IMR-90 (cell line): ENCODE measurements at regions not wholly inside any gene's neighbourhood (a gene's known extent, or its start where the extent isn't known, plus 50 kb on each side); places are given as distances from the start of the nearest gene placed in this dataset.

ENCODE experiments used
- ATAC-seq: fragments of 200-7000 bp; cut with Tn5 transposase; 2 replicates; pipeline ENCODE4 v1.9.1; 2020; ENCODE audit warnings: low read depth, mild to moderate bottlenecking, moderate library complexity
- BruUV-seq: library from RNA; stranded (reverse); fragments of 400-500 nt; replicated peaks from 2 replicates; lab custom pipeline; 2021; lab: Mats Ljungman, UMichigan
- CTCF ChIA-PET: fragments of 300-600 bp; formaldehyde crosslinking; extraction: SDS; loops from one replicate; lab custom pipeline; 2021; ENCODE audit warnings: antibody characterized with exemption; lab: Yijun Ruan, JAX
- POLR2A ChIA-PET: fragments of 300-600 bp; sonication (Branson Sonifier 250); formaldehyde crosslinking; loops from one replicate; lab custom pipeline; 2022; ENCODE audit warnings: antibody characterized with exemption; ENCODE audit not compliant: unreplicated experiment; lab: Charles Lee
- DNase-seq: peaks from one replicate; pipeline ENCODE4 v3.0.0; 2013
- H2AFZ ChIP-seq: replicated peaks from 2 replicates; pipeline ENCODE3; 2013; ENCODE audit warnings: low read length, mild to moderate bottlenecking; ENCODE audit not compliant: poor library complexity
- H2AK5ac ChIP-seq: 2 replicates; pipeline ENCODE4 v1.6.1; 2013; ENCODE audit warnings: low read depth, low read length, inconsistent platforms
- H2AK9ac ChIP-seq: replicated peaks from 2 replicates; pipeline ENCODE3; 2013; ENCODE audit warnings: mild to moderate bottlenecking, low read depth, low read length, moderate library complexity; ENCODE audit not compliant: poor library complexity
- H2BK120ac ChIP-seq: 2 replicates; pipeline ENCODE4 v1.6.1; 2013; ENCODE audit warnings: low read depth, low read length, inconsistent platforms
- H2BK15ac ChIP-seq: 3 replicates; pipeline ENCODE4 v1.6.1; 2013; ENCODE audit warnings: low read depth, low read length, inconsistent platforms
- H2BK20ac ChIP-seq: 2 replicates; pipeline ENCODE4 v1.6.1; 2013; ENCODE audit warnings: low read depth, mild to moderate bottlenecking, inconsistent platforms, low read length, moderate library complexity
- H2BK5ac ChIP-seq: 2 replicates; pipeline ENCODE4 v1.6.1; 2013; ENCODE audit warnings: mild to moderate bottlenecking, low read depth, low read length, inconsistent platforms; ENCODE audit not compliant: poor library complexity, severe bottlenecking
- H3K14ac ChIP-seq: replicated peaks from 2 replicates; pipeline ENCODE4 v1.6.1; 2013; ENCODE audit warnings: low read depth, low read length, inconsistent platforms
- H3K18ac ChIP-seq: 2 replicates; pipeline ENCODE4 v1.6.1; 2013; ENCODE audit warnings: low read depth, low read length, control low read depth
- H3K23ac ChIP-seq: 2 replicates; pipeline ENCODE4 v1.6.1; 2013; ENCODE audit warnings: low read depth, low read length, inconsistent platforms
- H3K27ac ChIP-seq: 2 replicates; pipeline ENCODE4 v1.5.1; 2013; ENCODE audit warnings: mild to moderate bottlenecking, control low read depth, low read length; ENCODE audit not compliant: insufficient read depth
- H3K27me3 ChIP-seq: 2 replicates; pipeline ENCODE4 v1.6.1; 2013; ENCODE audit warnings: low read length; ENCODE audit not compliant: control insufficient read depth, insufficient read depth
- H3K36me3 ChIP-seq: 2 replicates; pipeline ENCODE4 v1.6.1; 2013; ENCODE audit warnings: low read length, mixed read lengths; ENCODE audit not compliant: control insufficient read depth, insufficient read depth
- H3K4ac ChIP-seq: 2 replicates; pipeline ENCODE4 v1.6.1; 2013; ENCODE audit warnings: low read depth, low read length, inconsistent platforms
- H3K4me1 ChIP-seq: 2 replicates; pipeline ENCODE4 v1.6.1; 2013; ENCODE audit warnings: low read length, mixed read lengths; ENCODE audit not compliant: control insufficient read depth, insufficient read depth
- H3K4me2 ChIP-seq: 2 replicates; pipeline ENCODE4 v1.6.1; 2013; ENCODE audit warnings: low read depth, mild to moderate bottlenecking, control low read depth, low read length, moderate library complexity
- H3K4me3 ChIP-seq: 2 replicates; pipeline ENCODE4 v1.5.1; 2013; ENCODE audit warnings: low read depth, mild to moderate bottlenecking, control low read depth, low read length, moderate library complexity; ENCODE audit not compliant: insufficient read depth
- H3K56ac ChIP-seq: 2 replicates; pipeline ENCODE4 v1.6.1; 2013; ENCODE audit warnings: low read length, inconsistent platforms; ENCODE audit not compliant: insufficient read depth; ENCODE audit errors: extremely low read depth
- H3K79me1 ChIP-seq, 2 experiments: 2 replicates each; pipeline ENCODE4 v1.6.1; 2013; ENCODE audit warnings: low read length in 2 of 2, inconsistent platforms in 1 of 2, low read depth in 1 of 2
- H3K9ac ChIP-seq: 2 replicates; pipeline ENCODE4 v1.6.1; 2013; ENCODE audit warnings: low read depth, low read length, control low read depth
- H3K9me1 ChIP-seq: 2 replicates; pipeline ENCODE4 v1.6.1; 2013; ENCODE audit warnings: low read length, inconsistent platforms; ENCODE audit not compliant: insufficient read depth
- H3K9me3 ChIP-seq: 2 replicates; pipeline ENCODE4 v1.6.1; 2013; ENCODE audit warnings: low read length; ENCODE audit not compliant: control insufficient read depth, insufficient read depth
- H4K20me1 ChIP-seq: 2 replicates; pipeline ENCODE4 v1.6.1; 2013; ENCODE audit warnings: low read length, inconsistent platforms; ENCODE audit not compliant: insufficient read depth
- H4K5ac ChIP-seq: 2 replicates; pipeline ENCODE4 v1.6.1; 2013; ENCODE audit warnings: mild to moderate bottlenecking, low read depth, low read length, control low read depth
- H4K8ac ChIP-seq, 2 experiments: 2 replicates each; pipeline ENCODE4 v1.6.1; 2013; ENCODE audit warnings: low read depth in 2 of 2, low read length in 2 of 2, control low read depth in 1 of 2, inconsistent platforms in 1 of 2
- H4K91ac ChIP-seq: 2 replicates; pipeline ENCODE4 v1.6.1; 2013; ENCODE audit warnings: low read depth, low read length, inconsistent platforms; ENCODE audit not compliant: insufficient read depth
- BHLHE40 ChIP-seq: fragments of 150-350 bp; IDR thresholded peaks from 2 replicates; pipeline ENCODE4 v1.6.1; 2016; ENCODE audit warnings: mild to moderate bottlenecking, low read depth, low read length
- CEBPB ChIP-seq: IDR thresholded peaks from 2 replicates; pipeline ENCODE4 v1.6.1; 2012; ENCODE audit warnings: low read depth, low read length, improper control_type of control experiment
- CHD1 ChIP-seq: IDR thresholded peaks from 2 replicates; pipeline ENCODE4 v1.6.1; 2012; ENCODE audit warnings: low read depth, low read length, improper control_type of control experiment
- FOS ChIP-seq: fragments of 150-350 bp; IDR thresholded peaks from 2 replicates; pipeline ENCODE4 v1.6.1; 2016; ENCODE audit warnings: low read depth, low read length
- MAFK ChIP-seq: IDR thresholded peaks from 2 replicates; pipeline ENCODE4 v1.6.1; 2012; ENCODE audit warnings: low read depth, low read length, improper control_type of control experiment
- MAZ ChIP-seq: IDR thresholded peaks from 2 replicates; pipeline ENCODE4 v1.6.1; 2012; ENCODE audit warnings: low read depth, mild to moderate bottlenecking, low read length, improper control_type of control experiment, moderate library complexity, borderline replicate concordance
- MXI1 ChIP-seq: IDR thresholded peaks from 2 replicates; pipeline ENCODE4 v1.6.1; 2012; ENCODE audit warnings: low read depth, mild to moderate bottlenecking, low read length, moderate library complexity, borderline replicate concordance
- RCOR1 ChIP-seq: IDR thresholded peaks from 2 replicates; pipeline ENCODE4 v1.6.1; 2012; ENCODE audit warnings: mild to moderate bottlenecking, low read length, improper control_type of control experiment; ENCODE audit not compliant: insufficient replicate concordance
- RFX5 ChIP-seq: IDR thresholded peaks from 2 replicates; pipeline ENCODE4 v1.8.0; 2012; ENCODE audit warnings: low read depth, mild to moderate bottlenecking, low read length, moderate library complexity
- SMC3 ChIP-seq: fragments of 150-350 bp; IDR thresholded peaks from 2 replicates; pipeline ENCODE4 v1.6.1; 2016; ENCODE audit warnings: low read depth, mild to moderate bottlenecking, antibody characterized with exemption, low read length, moderate library complexity
- WGBS, 2 experiments: methylation state at CpG; one replicate each; pipeline versions ENCODE4 v1.1.5 to v1.1.7; 2013; ENCODE audit warnings: missing lambda C conversion rate in 2 of 2; ENCODE audit not compliant: insufficient read length in 1 of 2; ENCODE audit errors: extremely low coverage in 2 of 2; 5-methylcytosine and 5-hydroxymethylcytosine counted together
- dilution Hi-C: fragments of 300-500 bp; cut with HindIII; formaldehyde crosslinking; loops from one replicate; pipeline ENCODE4 v1.14.3; 2018; ENCODE audit warnings: low sequenced_read_pairs; ENCODE audit not compliant: unreplicated experiment
- in situ Hi-C: fragments of 300-500 bp; cut with MboI; formaldehyde crosslinking; loops from 3 replicates; pipeline ENCODE4 v1.14.3; 2019; ENCODE audit warnings: low sequenced_read_pairs, inconsistent platforms, mixed read lengths
- intact Hi-C: fragments of 100-400 bp; cut with micrococcal nuclease; formaldehyde crosslinking; loops from 2 replicates; pipeline ENCODE4 v1.10.0; 2022
- TF ChIP-seq, protein P1 (sequence below): conservative IDR thresholded peaks from 2 replicates; pipeline ENCODE4 v1.5.1; 2012; ENCODE audit warnings: mild to moderate bottlenecking, low read depth, low read length, improper control_type of control experiment

DNA sequence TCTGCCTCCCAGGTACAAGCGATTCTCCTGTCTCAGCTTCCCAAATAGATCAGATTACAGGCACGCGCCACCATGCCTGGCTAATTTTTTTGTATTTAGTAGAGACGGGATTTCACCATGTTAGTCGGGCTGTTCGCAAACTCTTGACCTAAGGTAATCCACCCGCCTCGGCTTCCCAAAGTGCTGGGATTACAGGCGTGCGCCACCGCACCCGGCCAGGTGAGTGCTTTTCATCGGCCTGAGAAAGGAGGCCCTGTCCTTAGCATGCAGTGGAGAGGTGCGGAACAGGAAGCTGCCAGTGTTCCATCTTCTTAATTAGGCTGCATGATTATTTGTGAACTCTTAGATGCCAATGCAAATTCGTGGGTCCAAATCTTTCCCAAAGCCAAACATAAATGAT lies 125.7 kb upstream of the THSD7B start:
- WGBS, 2 experiments: 70% methylated on average over 4 of the region's 15 CpGs; no CpG with 5 or more reads in 1 of the 2 experiments
- Histone ChIP-seq H3K4me2 (no peak overlapping the region), H3K4me3 (no peak overlapping the region), H3K36me3 (no peaks in the 10 kb centered on the region), H2AFZ (no peak overlapping the region), H2AK9ac (no peak overlapping the region), H4K5ac (no peak overlapping the region), H3K9me3 (peaks cover 19% of the 10 kb centered on the region), H4K20me1 (no peaks in the 10 kb centered on the region), H3K27me3 (no peaks in the 10 kb centered on the region), H2BK120ac (no peak overlapping the region), H3K27ac (no peak overlapping the region), H2BK20ac (no peak overlapping the region), H4K8ac (no peak overlapping the region), H3K4me1 (no peaks in the 10 kb centered on the region), H3K14ac (no peak overlapping the region), H2AK5ac (no peak overlapping the region), H3K23ac (no peak overlapping the region), H2BK5ac (no peak overlapping the region), H4K91ac (no peak overlapping the region), H3K9ac (no peak overlapping the region), H3K4ac (no peak overlapping the region), H3K56ac (no peak overlapping the region), H3K18ac (no peak overlapping the region), H2BK15ac (no peak overlapping the region), H3K9me1 (no peaks in the 10 kb centered on the region), H3K79me1 (no peaks in the 10 kb centered on the region)
- POLR2A ChIA-PET: no interaction called here
- in situ Hi-C loops: no loop called here
- no peak for DNase-seq
- TF ChIP-seq MAFK (no peak), MAZ (no peak), SMC3 (no peak), MXI1 (no peak), BHLHE40 (no peak), RCOR1 (no peak), FOS (no peak), RFX5 (no peak), CHD1 (no peak), CEBPB (no peak)
- TF ChIP-seq, protein P1, sequence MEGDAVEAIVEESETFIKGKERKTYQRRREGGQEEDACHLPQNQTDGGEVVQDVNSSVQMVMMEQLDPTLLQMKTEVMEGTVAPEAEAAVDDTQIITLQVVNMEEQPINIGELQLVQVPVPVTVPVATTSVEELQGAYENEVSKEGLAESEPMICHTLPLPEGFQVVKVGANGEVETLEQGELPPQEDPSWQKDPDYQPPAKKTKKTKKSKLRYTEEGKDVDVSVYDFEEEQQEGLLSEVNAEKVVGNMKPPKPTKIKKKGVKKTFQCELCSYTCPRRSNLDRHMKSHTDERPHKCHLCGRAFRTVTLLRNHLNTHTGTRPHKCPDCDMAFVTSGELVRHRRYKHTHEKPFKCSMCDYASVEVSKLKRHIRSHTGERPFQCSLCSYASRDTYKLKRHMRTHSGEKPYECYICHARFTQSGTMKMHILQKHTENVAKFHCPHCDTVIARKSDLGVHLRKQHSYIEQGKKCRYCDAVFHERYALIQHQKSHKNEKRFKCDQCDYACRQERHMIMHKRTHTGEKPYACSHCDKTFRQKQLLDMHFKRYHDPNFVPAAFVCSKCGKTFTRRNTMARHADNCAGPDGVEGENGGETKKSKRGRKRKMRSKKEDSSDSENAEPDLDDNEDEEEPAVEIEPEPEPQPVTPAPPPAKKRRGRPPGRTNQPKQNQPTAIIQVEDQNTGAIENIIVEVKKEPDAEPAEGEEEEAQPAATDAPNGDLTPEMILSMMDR: no peak
- no TSS peak for BruUV-seq
- CTCF ChIA-PET: no interaction called here
- dilution Hi-C loops: no loop called here
- intact Hi-C loops: no loop called here
- no peak for ATAC-seq
